ENCODE measurements at regions not wholly inside any gene's neighbourhood (a gene's known extent, or its start where the extent isn't known, plus 50 kb on each side); places are given as distances from the start of the nearest gene placed in this dataset.
"Not testable (repeated sequence)": the region's sequence is repeated elsewhere in the genome, so short reads cannot be mapped to it uniquely, and the experiment has no call there.

GRCh38 chr5:175347931-175348330 is 96.1 kb downstream of the DRD1 start:
- intact Hi-C loops (cut with micrococcal nuclease) = no loop called here

DNA sequence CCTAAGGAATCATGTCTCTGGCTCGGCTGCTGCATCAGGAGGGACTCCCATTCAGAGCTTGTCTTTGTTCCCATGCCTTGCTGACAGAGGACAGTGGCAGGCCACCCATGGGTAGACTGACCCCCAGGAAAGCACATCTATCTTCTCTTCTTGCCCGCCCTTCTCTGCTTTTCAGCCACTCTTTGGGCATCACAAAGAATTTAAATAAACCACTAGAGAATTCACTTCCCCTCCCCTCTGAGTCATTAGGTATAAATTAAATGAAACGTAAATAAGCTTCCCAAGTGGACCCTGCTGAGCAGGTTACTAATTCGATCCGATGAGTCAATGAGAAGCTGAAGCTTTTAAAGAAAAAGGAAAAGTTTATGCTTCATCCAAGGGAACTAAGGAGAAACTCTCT is 97.0 kb downstream of the DRD1 start:
- intact Hi-C loops (cut with micrococcal nuclease) = no loop called here

- intact Hi-C loops (cut with micrococcal nuclease) = no loop called here
Observed at GRCh38 chr5:175344331-175345195, 99.4 kb downstream of the DRD1 start.

DNA sequence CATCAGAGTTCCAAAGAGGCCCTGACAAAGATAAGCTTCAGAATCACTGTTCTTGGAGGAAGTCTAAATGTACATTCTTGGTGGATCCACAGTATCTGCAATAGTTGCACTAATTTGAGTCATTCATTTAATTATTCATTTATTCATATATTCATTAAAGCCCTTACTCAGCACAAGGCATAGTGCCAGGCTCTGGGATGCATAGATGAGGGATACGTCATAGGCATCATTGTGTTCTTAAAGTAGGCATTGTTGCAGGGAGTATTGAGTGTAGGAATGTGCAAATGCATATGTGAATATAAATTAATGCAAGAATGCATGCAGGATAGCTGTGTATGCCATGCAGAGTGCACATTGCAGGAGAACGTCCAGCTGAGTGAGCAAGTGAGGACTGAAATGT is 100.7 kb downstream of the DRD1 start:
- intact Hi-C loops (cut with micrococcal nuclease) = no loop called here

GRCh38 chr5:175340180-175340579 is 103.8 kb downstream of the DRD1 start:
- intact Hi-C loops (cut with micrococcal nuclease) = no loop called here

DNA sequence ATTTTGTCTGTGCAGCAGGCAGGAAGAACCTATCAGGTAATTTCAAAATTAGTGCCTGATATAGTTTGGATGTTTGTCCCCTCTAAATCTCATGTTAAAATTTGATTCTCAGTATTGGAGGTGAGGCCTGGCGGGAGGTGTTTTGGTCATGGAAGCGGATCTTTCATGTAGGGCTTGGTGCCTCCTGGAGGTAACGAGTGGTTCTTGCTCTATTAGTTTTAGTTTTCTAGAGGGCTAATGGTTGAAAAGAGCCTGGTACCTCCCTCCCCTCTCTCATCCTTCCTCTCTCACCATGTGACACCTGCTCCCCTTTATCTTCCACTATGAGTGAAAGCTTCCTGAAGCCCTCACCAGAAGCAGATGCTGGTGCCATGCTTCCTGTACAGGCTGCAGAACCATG is 106.3 kb downstream of the DRD1 start:
- intact Hi-C loops (cut with micrococcal nuclease) = no loop called here

DNA sequence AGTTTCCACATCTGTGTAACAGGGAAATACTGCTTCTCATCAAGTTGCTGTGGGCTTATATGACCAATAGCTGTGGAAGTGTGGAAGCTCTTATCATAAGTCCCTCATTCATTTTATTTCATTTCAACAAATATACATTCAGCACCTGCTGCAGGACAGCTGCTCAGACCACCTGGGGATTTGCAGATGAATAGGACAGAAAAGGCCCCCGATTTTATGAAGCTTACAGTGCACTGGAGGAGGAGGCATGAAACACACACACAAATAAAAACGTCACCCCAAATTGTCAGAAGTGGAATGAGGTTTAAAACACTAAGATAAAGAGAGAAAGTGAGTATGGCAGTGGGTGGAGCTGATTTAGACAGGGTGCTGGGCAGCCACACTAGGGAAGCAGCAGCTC is 107.2 kb downstream of the DRD1 start:
- intact Hi-C loops (cut with micrococcal nuclease) = no loop called here

GRCh38 chr5:175335691-175336090 is 108.3 kb downstream of the DRD1 start:
- intact Hi-C loops (cut with micrococcal nuclease) = no loop called here

- intact Hi-C loops (cut with micrococcal nuclease) = not testable (repeated sequence)
Observed at GRCh38 chr5:175331173-175332036, 112.6 kb downstream of the DRD1 start.

GRCh38 chr5:175329976-175330375 is 114.0 kb downstream of the DRD1 start:
- intact Hi-C loops (cut with micrococcal nuclease) = no loop called here

DNA sequence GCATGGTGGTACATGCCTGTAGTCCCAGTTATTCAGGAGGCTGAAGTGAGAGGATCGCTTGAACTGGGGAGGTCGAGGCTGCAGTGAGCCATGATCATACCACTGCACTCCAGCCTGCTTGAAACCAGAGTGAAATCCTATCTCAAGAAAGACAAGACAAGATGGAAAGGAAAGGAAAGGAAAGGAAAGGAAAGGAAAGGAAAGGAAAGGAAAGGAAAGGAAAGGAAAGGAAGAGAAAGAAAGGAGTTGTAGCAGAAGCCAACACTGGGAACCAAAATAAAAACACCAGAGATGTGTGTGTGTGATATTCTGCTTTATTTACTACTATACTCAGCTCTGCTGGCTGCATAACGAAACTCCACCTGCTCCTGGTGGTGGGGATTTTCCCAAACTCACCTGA is 115.3 kb downstream of the DRD1 start:
- intact Hi-C loops (cut with micrococcal nuclease) = no loop called here

- intact Hi-C loops (cut with micrococcal nuclease) = no loop called here
Observed at GRCh38 chr5:175328176-175328575, 115.8 kb downstream of the DRD1 start.

GRCh38 chr5:175325681-175326080 is 118.3 kb downstream of the DRD1 start:
- intact Hi-C loops (cut with micrococcal nuclease) = no loop called here

DNA sequence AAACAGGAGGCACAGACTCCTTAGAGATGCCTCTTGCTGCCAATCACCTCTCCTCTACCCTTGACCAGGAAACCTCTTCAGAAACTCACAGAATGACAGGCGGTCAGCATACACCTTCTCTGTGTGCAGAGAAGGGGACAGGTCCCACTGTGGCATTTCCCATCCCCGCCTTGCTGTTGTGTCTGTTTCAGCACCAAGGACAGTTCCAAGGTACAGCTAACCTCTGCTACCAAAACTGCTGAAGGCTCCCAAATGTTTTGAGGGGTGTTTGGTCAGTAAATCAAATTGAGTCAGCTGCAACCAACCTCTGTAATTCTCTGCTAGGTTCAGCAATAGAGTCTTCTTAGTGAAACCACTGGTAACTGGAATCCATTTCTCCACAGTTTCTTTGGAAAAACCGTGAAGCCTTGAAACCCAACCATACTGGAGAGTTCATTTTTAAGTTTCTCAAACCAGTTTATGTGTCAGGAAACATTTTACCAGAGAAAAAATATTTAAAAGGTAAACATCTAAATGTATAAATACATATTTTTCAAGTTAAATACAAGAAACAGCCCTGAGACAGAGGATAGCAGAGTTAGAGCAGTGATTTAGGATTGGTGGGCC is 122.0 kb downstream of the DRD1 start:
- intact Hi-C loops (cut with micrococcal nuclease) = no loop called here

- intact Hi-C loops (cut with micrococcal nuclease) = no loop called here
Observed at GRCh38 chr5:175319199-175319598, 124.8 kb downstream of the DRD1 start.

DNA sequence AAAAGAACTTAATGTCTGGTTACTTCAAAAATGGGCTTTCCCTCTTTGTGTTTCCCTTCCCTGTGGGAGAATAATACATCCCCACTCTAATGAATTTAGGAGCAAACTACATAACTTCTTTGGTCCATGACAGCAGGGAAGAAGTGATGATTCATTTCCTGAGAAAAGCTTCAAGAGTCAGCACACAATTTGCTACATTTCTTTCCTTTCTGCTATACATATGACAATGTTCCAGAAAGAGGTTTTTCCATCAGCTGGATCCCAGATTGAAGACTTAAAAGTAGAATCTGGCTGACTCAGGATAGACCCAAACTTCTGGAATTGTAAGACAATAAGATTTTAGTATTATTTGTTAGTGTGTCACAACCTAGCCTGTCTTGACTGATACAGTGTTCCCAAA is 126.1 kb downstream of the DRD1 start:
- intact Hi-C loops (cut with micrococcal nuclease) = no loop called here

- intact Hi-C loops (cut with micrococcal nuclease) = no loop called here
Observed at GRCh38 chr5:175309218-175309810, 134.7 kb downstream of the DRD1 start.

DNA sequence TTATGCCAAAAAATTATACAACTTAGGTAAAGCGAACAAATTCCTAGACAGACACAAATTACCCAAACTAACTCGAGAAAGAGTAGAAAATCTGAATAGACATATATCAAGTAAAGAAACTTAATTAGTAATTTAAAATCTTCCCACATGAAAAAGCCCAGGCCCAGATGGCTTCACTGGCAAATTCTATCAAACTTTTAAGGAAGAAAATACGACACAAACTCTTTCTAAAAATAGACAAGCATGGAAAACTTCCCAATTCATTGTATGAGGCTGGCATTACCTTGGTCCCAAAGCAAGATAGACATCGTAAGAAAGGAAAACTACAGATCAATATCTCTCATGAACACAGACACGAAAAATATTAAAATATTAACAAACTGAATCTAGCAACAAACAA is 135.3 kb downstream of the DRD1 start:
- intact Hi-C loops (cut with micrococcal nuclease) = no loop called here

DNA sequence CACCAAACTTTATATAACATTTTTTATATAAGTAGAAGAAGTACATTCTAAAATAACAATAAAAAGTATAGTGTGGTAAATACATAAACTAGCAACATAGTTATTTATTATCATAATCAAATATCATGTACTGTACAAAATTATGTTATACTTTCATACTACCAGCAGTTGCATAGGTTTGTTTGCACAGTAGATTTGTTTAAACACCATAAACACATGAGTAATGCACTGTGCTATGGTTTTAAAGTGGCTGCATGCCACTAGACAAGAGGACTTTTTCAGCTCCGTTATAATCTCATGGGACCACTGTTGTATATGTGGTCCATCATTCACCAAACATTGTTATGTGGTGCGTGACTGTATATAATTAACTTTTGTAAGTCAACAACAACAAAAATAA is 137.6 kb downstream of the DRD1 start:
- intact Hi-C loops (cut with micrococcal nuclease) = no loop called here

DNA sequence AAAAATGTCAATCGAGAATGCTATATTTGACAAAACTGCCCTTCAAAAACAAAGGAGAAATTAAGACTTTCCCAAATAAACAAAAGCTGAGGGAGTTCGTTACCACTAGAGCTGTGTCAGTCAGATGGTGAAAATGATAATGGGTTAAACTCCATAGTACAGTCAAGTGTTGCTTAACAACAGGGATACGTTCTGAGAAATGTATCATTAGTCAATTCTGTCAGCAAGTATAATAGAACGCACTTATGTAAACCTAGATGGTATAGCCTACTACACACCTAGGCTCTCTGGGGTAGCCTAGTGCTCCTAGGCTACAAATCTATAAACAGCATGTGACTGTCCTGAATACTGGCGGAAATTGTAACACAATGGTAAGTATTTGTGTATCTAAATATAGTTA is 138.7 kb downstream of the DRD1 start:
- intact Hi-C loops (cut with micrococcal nuclease) = no loop called here

DNA sequence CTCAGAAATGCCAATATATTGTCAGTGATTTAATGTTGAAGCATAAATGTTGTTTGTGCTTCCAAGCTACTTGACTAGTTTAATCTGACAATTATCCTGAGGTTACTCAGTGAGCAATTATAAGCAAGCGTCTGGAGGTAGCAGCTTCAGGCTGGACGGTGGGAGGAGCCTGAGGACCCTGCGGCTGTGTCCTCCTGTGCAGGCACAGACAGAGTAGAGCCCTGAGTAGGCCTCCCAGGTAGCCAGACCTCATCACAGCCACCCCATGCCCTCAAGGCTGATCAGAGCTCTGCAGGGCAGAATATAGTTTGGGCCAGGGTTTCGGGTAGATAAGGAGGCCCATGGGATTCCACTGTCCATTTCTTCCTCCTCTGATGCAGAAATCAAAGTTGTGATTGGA is 153.6 kb downstream of the DRD1 start:
- intact Hi-C loops (cut with micrococcal nuclease) = no loop called here
